LoVo (cell line): ENCODE measurements at regions not wholly inside any gene's neighbourhood (a gene's known extent, or its start where the extent isn't known, plus 50 kb on each side); places are given as distances from the start of the nearest gene placed in this dataset.

Source experiments
- DNase-seq: peaks from one replicate; pipeline ENCODE4 v3.0.0-alpha.2; 2016; ENCODE audit warnings: low spot score

DNA sequence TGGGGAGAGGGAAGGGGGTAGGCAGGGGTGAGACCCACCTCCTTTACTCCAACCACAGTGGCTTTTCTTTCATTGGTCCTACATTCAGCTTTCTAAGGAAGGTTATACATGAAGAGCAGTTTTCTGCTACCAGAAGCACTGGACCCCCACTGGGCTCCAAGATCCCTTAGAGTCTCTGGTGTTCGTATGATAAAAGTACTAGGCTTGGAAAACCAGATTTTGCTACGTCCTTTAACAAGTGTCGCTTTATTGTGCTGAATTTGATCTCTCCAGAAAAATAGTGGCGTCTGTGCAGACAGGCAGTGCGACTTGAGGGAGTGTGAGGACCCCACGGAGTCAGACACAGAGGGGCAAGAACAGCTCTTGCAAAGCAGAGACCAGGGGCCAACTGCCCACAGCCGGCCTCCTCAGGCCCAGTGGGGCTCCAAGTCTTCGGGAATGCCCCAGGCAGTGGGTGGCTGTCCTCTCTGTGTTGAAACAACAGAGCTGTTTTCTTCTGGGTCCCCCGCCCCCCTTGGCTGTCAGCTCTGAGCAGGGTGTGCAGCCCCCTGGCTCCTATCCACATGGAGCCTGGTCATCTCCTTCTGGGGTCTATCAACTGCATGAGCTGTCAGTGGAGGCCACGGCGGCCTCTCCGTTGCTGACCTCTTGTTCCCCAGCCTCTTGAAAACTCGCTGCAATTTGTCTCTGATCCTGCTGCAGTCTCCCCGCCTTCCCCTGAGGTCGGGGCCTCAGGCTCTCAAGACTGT is 333.2 kb downstream of the RPS24 start:
- no peak for DNase-seq

DNA sequence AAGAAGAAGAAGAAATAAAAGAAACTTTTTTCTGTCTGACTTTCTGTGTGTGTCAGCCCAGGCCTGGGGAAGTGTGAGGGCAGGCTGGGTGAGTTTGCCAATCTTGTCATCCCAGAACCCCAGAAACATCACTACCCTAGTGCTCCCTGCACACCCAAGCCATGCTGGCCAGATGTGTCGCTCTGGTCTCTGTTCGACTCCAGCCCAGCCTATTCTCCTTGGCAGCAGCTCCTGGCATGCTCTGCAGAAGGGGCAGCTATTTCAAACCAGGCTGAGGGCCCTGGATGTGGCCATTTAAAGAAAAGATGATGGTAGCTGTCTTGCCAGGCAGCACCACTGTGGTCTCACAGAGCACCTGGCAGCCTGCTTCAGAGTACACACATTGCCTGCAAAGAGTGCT is 334.1 kb downstream of the RPS24 start:
- no peak for DNase-seq

DNA sequence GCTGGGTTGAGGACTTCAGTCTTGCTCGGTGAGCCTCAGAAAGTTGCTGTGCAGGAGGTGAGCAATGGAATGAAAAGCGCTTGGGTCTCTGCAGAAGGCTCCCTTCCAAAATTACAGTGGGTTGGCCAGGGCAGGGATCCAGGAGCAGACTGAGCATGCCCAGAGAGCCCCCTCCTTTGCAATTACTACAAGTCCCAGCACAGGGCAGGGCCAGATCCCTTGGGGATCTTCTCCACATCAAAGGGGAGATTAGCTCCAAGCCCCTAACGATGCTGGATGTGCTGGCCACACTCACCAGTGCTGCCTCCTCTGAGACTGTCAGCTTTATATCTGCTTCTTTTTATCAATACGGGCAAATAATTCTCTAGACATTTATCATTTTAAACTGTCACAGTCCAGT is 337.5 kb downstream of the RPS24 start:
- no peak for DNase-seq

DNA sequence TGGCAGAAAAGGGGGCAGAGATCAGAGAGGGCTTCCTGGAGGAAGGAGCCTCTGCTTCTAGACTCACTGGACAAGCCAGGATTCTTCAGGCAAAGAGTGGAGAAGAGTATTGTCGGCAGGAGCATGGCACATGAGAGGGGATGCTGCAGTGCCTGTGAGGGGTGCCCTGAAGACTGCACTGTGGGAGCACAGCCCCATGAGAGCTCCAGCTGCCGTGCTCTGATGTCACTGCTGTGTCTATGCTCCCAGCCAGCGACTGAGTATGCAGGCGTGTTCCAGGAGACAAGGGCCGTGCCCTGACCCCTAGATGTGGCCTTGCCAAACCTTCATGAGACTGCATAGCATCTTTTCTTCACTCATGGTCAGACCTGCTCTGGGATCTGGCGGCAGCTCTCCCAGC is 339.1 kb downstream of the RPS24 start:
- no peak for DNase-seq

DNA sequence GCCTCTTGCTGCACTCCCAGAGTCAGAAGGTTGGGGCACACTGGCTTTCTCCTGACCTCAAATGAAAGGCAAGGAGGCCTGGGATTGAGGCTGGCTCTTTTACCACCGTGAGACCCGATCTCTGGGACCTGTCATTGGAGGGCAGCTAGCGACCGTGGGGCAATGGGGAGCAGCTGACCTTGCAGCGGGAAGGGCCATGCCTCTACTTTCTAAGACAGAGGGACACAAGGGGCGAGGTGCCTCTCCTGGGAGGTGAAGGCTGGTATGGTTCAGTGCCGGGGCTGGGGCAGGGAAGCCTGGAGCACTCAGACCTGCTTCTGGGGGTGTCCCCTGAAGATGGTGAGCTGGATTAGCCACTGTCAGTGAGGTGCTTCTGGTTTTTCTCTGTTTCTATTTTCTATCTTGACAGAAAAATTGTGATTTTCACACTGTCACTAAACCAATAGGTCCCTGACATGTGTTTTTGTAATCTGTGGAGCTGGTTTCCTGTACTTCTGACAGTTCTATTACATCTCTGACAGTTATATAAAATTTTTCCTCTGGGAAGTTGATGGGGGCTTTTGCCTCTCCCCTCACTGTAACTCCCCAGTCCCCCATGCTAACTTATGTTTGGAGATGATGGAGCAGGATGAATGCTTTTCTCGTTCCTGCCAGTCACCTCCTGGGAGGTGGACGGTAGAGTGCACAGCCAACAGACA is 340.8 kb downstream of the RPS24 start:
- DNase-seq = no peak

DNA sequence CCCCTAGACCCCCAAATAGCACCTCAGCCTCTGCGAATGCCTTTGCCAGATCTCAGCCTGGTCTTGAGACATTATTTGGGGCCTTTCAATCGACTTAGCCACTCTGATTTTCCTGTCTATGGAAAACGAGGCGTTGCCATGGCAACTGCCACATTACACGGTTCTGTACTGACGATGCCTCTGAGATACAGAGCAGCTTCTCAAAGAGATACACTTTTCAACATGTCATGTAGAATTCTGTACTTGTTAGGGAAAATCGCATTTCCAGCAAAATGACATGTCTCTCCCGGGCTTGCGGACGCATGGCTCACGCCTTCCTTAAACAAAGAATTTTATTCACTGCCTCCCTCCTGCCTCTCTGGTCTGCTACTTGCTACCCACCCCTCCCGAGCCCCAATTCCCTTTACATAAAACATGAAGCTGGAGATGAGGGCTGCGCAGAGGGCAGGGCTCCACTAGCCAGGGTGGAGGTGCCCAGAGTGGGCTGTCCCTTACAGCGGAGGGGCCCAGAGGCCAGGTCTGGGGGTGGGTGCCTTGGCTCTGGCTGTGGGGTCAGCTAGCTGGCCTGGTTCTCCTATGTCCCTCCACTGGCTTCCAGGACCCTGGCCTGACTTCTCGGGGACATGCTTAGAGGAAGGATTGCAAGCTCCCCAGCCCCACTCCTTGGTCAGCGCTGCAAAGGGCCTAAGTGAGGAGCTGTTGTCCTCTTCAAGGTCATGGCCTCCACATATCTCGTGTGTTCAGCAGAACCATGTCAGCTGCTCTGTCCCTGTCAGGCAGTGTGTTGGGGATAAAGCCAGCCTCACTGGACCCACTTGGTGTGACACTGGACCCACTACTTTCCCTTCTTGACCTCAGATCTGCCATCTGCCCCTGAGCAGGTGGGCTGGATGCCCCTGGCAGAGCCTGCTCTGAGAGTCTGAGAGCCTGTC is 342.5 kb downstream of the RPS24 start:
- no peak for DNase-seq

DNA sequence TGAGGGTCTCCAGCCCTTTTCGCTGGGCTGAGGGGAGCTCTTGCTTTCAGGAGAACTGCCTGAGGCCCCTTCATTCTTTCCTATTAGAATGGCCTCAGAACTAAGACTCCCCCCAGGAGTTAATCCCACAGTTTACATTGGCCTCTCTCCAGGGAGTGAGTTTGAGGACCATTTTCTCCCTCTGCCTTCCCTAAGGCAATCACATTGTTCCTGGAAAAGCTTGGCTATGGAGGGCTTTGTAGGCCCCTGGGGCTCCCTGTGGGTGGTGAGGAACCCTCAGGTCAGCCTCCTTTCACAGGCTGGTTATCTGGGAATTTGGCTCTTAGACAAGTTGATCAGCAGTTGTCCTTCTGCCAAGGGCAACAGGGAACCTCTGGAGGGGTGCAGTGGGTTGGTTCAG is 343.7 kb downstream of the RPS24 start:
- DNase-seq = no peak

DNA sequence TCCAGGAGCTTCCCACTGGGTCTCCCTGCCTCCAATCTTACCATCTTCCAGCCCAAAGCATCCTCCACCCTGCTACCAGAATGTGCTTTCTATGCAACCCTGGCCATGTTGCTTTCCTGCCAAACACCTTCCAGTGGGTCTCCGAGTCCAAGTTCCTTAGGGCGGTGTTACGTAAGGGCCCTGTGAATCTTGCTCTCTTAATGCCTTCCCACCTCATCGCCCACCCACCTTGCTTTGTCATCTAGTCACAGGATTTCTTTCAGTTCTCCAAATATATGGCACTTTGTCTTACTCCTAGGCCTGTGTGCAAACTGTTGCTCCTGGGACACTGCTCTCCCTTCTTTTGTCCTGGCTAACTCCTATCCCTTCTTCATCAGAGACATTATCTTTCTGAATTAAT is 344.5 kb downstream of the RPS24 start:
- DNase-seq = no peak

DNA sequence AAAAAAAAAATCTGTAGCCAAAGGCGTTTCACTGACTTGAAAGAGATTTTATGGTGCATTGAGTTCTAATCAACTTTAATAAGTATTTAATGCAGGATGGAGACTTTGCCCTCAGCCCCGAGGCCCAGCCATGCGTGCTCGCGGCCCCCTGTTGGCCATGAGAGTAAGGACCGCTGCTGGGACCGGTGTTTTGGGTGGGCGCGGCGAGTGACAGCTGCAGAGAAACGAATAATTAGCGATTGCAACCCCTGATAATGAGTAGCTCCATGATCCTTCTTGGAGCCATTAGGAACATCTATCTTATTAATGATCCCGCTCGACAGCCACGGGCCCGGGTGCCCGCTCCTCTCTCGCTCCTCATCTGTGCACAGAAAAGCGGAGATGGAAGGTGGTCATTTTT is 347.4 kb downstream of the RPS24 start:
- no peak for DNase-seq

DNA sequence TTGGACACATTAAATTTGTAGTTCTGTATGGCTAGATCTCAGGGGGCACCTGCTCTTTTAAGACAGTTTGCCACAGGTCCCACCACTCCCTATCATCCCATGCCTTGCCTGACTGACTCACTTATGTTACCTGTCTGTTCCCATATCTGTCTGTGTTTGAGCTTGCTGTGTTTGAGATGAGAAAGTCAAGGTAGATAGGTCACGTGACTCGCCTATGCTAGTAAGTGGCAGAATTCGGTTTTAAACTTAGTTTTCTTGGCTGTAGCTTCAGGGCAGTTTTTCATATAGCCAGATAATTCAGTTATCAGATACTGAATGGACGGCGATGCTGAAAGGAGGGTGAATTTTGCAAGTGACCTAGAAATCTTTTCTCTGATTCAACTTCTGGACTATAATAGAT is 348.4 kb downstream of the RPS24 start:
- DNase-seq = no peak

DNA sequence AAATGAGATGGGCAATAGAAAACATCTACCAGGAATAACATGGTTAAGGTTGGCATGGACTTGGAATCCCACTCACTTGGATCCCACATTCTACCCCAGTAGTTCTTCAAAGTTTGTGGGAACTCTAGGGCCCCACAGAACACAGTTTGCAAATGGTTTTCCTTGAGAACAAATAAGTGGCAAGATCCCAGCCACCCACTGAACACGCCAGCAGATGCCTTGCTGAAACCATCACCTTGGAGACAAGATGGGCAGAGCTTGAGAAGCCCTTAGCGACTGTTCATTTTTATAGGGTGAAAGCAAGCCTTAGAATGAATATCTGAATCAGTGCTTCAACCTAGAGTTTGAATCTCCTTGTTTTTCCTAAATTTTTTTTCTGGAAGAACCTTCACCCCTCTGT is 349.1 kb downstream of the RPS24 start:
- no peak for DNase-seq

DNA sequence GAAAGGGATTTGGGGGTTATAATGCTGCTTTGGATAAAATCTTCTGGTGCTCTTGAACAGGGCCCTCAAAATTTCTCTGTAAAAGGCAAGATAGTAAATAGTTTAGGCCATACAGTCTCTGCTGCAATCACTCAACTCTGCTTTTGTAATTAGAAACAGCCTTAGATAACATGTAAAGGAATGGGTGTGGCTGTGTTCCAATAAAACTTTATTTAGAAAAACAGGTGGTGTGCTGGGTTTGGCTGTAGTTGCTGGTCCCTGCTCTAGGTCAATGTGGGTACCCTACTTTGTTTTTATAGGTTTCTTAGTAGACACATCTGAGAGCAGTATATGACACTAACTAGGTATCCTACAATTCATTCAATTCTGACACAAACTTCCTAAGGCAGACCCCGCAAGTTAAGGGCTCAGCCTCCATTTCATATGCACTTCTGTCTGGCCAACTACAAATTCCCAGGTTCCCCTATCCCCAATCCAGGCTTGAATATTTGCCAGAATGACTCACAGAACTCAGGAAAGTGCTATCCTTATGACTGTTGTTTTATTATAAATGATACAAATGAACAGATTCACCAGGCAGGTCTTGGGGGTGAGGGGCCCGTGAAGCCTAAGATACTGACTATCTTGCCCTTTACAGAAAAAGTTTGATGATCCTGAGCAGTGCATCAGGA is 349.9 kb downstream of the RPS24 start:
- DNase-seq = no peak

DNA sequence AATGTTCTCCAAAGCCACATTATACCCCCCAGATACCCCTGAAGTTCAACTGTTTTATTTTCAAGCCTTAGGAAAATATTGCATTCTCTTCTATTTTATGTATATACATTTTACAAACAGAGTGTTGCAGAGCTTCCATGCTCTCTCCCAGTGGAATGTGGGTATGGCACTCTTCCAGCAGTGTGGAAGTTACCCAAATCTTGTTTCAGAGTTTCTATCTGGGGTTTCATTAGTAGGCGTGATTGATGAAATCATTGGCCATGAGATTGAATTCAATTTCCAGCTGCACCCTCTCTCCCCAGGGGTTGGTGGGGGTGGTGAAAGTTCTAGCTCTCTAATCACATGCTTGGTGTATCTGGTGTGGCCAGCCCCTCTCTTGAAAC is 350.4 kb downstream of the RPS24 start:
- no peak for DNase-seq

DNA sequence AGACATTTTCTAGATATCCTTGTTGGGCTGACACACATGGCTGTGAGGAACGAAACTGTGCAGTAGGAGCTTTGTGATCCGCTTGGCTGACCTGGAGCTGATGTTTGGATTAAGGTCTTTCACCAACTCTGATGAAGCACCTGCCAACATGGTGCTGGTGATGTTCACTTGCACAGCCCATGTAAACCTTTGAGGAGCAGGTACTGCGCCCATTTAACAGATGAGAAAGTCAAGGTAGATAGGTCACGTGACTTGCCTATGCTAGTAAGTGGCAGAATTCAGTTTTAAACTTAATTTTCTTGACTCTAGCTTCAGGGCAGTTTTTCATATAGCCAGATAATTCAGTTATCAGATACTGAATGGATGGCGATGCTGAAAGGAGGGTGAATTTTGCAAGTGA is 351.9 kb downstream of the RPS24 start:
- no peak for DNase-seq

DNA sequence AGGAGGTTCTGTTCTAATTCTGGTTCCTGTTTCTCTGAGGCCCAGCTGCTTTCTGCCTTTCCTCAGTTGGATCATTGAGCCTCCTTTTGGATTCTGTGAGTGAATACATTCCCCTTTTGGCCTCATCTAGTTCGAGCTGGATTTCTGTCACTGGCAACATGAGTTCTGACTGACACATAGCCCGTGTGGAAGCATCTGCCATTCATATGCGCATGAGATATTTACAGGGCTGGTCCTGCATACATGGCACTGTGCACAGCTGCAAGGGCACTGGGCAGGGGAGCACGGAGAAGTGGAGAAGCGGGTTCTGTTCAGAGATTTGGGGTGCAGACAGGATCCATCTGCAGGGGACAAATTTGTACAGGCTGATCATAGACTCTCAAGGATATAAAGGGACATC is 352.8 kb downstream of the RPS24 start:
- DNase-seq = no peak

DNA sequence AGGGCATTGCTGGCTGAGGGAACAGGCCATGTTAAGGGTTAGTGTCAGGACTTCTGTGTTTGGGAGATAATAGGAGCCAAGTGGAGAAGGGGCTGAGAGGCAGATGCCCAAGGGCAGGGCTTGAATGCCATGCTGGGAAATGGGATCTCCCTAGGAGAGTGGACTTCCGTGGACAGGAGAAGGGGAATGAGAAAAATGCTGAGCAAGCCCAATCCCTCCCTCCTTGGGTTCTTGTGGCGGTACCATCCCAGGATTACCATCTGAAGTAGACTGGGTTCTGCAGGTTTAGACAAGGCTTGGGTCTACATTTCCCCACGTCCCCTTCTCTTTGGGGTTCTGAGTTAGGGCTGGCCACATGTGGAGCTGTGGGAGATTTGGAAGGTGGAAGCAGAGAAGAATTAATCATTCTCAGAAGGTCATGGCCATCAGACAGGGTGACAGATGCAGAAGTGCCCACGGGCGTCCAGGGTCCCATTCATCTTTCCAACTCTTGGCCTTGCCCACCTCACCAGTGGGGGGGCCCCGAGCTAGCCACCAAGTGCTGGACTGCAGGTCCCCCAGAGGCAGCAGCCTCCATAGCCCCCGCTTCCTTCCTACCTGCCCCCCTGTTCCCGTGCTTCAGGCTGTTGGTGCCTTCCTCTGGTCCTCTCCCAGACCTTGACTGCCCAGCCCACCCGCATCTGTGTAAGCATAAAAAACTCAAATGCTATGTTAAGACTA is 354.8 kb downstream of the RPS24 start:
- DNase-seq = no peak

DNA sequence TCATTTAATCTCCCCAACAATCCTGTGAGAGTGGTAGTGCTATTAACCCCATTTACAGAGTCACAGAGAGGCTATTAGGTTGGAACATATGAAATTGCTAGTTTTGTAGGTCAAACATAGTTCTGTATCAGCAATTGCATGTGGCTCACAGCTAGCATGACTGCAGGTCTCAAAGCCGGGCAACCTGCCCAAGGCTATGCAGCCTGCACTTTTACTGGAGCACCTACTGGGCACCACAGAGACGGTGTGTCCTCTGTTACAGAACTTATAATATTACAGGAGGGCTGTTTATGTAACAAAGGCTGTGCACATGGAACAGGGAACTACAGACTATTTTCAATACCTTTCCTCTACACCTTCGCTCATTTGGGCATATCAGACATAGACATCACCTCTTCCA is 355.8 kb downstream of the RPS24 start:
- no peak for DNase-seq

DNA sequence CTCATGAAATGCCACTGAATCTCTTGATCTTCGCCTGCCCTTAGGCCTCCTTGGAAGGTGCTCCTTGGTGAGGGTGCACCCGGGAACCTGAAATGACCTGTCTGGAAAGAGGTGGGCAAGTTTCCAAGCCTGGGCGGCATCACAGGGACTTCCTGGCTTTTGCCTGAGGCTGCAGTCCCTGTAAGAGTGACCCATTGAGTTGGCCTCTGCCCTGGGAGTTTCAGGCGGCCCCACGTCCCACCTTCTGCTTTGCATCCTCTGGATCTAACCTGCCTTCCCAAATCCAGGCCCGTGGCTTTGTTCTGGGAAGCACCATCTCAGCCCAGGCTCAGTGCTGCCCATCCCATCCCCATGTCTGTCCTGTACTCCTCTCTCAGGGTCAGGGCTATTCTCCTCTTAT is 356.4 kb downstream of the RPS24 start:
- DNase-seq = no peak

DNA sequence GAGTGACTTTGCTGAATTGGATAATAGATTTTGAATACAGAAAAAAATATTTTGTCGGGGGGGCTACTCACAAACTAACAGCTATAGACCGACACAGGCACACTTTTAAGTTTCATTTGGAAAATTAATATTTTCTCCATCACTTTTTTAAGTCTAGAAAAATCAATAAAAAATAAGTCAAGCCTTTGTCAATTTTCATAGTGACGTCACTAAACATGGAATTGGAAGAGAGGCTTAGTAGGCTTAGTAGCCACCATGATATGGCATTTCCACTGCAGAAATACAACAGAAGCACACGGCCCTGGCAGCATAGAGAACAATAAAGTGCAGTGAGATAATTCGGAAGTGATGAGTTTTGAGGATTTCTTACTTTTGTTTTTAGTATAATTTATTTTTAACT is 357.2 kb downstream of the RPS24 start:
- no peak for DNase-seq

DNA sequence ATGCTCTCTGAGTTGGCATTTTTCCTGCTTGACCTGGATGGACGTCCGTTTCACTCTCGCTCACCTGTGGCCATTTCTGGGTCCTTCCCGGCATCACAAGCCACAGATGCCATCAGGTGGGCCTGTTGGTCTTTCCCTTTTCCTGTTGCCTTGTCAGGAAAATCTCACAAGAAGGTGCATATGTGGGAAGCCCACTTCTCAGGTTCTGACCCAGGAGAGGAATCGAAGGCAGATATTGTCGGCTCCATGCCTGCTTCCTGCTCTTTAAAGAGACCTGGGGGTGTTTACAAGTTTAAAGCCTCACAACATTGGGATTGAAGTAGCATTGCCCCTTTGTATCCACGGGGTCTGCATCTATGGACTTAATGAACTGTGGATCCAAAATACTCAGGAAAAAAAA is 357.9 kb downstream of the RPS24 start:
- DNase-seq = no peak

DNA sequence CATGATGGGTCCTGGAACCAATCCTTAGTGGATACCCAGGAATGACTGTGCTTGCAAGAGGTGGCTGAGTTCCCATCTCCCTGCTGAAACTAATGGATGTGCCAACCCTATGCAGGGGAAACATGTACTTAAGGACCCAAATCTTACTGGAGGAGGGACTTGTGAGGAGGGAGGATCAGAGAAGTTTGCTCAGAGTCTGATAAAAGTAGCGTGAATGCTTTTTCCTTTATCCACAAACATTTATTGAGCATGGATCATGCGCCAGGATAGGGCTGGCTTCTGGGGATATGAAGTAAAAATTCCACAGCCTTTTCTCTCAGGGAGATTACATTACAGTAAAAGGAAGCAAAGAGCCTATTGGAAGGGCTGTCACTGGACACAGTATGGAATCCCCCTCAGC is 358.5 kb downstream of the RPS24 start:
- DNase-seq = no peak

DNA sequence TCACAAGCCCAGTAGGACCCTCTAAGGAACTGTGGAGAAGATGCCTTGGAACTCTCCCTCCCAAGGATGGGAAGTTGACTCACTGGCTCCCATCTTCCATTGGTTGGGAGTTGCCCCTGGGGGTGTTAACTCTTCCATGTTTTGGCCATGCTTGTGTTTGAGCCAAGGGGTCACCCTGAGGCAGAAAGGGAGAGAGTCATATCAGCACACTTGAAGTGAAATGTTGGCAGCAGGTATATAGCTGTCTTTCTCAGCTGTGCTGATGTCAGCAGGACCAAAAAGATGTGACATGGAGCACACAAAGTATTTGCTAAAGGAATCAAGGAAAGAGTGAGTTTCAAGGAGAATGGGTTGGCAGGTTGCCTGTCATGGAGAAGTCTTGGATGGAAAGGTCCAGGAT is 359.4 kb downstream of the RPS24 start:
- no peak for DNase-seq
